COLO829 (cell line): ENCODE measurements at regions not wholly inside any gene's neighbourhood (a gene's known extent, or its start where the extent isn't known, plus 50 kb on each side); places are given as distances from the start of the nearest gene placed in this dataset.
"Not testable (repeated sequence)": the region's sequence is repeated elsewhere in the genome, so short reads cannot be mapped to it uniquely, and the experiment has no call there.

ENCODE experiments used
- DNase-seq: peaks from one replicate; pipeline ENCODE4 v3.0.0; 2012; ENCODE audit warnings: low spot score

DNA sequence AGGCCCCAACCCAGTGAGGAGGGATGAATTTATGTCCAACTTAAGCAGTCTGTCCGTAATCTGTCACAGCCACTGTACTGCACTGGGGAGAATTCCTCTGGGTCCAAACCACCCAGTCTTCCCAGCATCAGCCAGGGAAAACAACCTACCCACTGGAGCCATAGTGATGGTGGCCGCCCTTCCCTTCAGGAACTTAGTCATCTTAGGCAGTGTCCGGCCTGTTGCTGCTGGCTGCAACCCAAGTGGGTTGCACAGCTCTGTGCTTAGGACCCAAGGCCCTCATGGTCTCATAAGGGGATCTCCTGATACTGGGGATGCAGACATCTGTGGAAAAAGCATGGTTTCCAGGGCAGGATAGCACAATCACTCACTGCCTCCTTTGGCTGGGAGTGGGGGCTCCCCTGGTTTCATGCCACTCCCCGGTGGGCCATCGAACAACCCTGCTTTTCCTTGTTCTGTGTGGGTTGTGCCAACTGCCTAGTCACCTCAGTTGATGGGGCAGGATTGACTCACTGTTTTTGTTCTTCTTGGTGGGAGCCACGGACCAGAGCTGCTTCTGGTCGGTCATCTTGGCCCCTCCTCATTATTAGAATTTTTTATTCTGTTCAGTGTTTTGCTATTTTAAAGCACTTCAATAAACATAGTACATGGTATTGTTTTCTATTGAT is 591.9 kb downstream of the DOK5 start:
- no peak for DNase-seq

DNA sequence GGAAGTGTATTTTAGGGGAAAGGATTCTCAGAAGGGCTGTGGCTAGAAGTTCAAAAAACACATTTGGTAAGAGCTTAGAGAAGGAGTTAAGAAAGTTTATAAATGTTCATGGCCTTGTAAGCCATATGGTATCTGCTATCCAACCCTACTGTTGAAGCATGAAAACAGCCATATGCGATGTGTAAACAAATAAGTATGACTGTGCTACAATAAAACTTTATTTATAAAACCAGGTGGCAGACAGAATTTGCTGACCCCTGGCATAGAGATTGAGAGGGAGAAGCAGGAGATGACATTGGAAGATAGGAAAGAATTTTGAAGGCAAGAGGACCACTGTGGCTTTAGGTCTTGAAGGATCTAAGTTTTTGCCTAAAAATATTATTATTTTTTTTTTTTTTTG is 583.5 kb downstream of the DOK5 start:
- DNase-seq = no peak

DNA sequence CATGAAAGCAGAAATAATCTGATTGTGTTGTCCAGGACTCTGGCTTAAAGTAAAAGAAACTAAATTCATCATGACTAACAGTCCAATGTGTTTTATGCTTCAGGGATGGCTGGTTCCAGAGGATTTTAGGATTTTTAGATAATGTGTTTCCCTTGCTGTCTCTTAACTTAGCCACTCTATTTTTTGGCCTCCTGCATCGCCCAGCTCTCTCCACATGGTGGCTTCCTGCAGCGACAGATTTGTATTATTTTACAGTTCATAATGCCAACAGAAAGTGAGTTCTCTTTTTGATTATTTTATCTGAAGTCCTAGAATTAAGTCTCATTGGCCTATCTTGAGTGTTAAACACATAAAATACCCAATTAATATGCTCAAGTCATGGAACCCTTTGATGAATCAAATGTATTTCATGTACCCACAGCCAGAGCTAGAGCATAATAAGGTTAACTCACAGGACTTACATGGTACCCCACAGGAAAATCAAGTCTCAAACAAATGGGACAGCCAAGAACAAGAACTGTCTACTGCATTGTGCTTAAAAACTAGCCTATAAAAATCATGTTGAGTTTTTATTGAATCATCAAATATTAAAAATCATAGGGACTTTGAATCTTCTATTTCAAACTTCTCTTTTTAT is 582.5 kb downstream of the DOK5 start:
- DNase-seq = no peak

DNA sequence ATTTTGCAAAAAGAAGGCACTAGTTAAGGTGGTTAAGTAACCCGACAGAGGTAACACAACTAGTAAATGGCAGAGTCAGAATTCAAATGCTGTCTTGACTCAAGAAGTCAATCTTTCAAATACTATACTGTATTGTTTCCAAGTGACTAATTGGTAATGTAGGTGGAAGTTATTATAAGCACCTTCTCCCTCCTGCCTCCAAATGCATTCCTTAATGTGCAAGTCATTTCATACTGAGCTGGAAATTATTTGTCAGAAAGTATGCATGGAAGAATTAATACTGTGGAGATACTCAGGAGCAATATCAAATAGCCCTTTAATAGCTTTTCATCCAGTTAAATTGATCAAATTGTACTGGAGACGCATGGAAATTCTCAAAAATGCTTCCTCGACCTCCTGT is 579.1 kb downstream of the DOK5 start:
- DNase-seq = no peak

DNA sequence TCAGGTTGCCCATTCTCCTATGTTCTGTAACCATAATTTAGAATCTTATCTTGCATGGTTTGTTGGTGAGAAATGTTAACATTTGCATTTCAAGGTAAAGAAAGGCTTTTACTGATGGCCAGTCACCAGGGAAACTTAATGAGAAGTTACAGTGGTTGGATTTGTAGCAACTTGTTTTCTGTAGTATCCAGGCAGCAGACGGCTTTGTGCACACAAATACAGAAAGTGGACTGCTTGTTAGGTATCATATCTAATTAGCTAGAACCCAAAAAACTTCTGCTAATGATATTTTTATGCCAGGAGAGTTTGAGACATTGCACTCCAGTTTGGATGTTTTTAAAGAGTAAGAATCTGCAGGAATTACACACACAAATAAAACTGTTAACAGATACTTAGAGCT is 578.0 kb downstream of the DOK5 start:
- DNase-seq = no peak

DNA sequence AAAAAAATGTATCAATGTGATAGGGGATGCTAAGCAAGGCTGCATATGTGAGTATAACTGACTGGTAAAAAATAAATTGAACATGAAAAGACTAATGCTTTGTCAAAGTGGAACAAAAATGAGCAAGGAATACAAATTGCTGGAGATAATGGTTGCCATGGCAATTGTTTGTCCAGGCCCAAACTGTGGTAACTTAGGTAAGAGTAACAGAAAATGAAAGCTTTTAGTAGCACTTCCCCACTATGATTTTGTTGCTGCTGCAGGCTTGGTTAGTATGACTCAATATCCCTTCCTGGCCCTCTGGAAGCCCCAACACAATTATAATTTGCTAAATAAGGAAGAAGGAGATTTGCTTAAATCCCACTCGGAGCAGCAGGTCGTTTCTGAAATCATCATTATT is 577.1 kb downstream of the DOK5 start:
- no peak for DNase-seq

DNA sequence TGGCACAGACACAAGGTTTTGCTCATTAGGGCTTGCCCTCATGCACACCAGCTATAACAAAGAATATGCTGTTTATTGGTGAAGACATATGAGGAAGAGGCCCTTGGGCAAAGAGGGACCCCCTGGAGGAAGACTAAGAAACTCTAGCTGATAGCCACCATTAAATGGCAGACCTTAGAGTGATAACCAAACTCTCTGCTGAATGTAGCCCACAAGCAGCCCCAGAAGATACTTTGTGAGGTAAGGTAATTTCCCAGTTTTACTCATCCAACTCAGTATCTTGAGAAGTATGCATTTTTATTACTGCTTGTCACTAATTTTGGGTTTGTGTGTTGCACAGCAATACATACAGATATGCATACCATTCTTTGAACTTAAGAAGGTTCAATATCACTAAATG is 563.3 kb downstream of the DOK5 start:
- no peak for DNase-seq

DNA sequence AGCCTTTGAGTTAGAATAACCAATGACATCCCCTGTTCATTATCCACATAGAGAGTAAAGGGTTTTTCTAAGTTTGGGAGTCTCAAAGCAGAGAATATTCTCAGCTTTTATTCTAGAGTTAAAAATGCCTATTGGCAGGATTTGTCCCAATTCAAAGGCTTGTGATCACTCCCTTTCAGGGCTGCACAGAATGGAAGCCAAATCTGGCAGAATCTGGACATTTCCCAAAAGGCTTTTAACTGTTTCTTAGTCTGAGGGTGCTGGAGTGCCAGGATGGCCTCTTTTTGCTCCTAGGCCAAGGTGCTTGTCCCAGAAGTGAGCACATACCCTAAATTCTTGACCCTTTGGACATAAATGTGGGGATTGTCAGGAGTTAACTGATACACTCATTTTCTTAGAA is 556.6 kb downstream of the DOK5 start:
- no peak for DNase-seq

DNA sequence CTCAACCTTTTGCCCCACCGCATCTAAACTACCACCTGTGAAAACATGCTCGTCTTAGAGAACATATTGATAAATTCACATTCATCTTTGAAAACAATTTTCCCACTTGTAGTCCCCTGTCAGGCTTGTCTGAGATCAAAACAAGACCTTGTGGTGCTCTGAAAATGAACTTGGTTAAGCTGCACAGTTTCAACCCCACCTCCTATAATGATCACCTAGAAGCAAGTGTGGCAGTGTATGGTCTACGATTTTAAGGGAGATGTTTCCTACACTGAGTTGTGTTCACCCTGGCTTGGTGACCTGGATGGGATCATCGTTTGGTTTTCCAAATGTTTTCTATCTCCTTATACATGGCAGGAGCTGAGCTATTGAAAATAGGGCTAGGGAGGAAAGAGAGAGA is 539.4 kb downstream of the DOK5 start:
- no peak for DNase-seq

DNA sequence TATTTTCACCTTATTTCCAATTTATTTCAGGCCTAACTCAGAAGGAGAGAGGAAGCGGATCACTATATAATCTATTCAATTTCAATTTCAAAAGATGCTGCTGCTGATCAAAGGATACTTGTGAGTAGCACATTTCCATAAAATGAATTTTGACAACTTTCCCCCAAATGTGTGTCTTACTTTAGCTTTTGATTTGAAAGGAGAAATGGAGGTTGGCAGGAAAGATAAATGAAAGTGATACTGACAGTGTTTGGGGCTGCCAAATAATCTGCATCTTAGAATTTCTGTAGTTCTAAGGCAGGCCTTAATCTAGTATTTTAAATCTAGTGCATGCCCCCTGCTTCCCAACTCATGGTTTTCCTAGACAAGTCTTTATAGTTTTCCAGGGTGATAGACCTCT is 535.4 kb downstream of the DOK5 start:
- no peak for DNase-seq

DNA sequence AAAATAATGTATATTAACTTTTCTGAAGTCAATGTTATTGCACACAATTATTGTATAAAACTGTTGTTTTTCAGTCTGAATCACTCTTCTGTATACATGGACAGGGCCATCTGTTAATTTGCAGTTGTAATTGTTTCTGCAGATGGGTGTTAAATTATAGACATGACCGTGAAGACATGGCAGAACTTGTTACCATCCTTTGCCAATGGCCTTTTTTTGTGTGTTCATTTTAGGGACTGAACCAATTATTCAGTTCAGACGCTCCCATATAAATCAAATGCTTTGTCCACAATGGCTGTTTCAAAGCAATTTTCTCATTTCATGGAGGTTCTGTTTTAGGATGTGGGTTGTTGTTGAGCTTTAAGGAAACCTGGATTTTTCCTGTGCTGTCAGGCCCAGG is 533.7 kb downstream of the DOK5 start:
- no peak for DNase-seq

DNA sequence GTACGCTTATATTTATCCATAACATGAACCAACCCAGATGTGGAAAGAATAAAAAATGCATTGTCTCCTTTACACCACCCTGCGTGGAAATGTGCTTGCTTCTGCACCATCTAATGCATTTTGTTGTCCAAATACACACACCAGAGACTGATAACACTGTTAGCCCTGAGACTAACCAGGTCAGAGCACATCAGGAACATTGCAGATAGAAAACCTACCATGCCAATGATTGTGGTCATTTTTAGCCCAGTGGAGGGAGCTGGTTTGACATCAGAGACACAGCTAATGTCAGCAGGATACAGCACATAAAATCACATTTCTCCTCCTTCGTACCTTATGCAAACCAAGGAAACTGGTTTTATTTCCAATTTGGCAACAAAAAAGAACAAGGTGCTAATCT is 528.7 kb downstream of the DOK5 start:
- DNase-seq = no peak

DNA sequence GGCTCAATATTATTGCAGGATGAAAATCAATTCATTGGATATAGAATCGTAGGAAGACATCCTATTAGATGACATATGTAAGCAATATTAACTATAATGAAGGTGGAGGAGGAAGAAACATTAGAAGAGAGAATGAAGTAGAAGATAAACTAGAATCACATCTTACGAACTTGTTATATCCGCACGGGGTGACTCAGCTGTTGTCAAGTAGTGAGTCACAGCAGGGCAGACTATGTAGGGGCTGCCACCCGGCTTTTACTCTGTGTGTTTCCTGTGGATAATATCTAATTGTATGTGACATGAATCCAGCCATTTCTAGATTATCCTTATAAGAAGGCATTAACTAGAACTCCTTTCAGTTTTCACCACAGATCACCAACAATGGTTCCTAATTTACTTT is 520.2 kb downstream of the DOK5 start:
- DNase-seq = no peak

DNA sequence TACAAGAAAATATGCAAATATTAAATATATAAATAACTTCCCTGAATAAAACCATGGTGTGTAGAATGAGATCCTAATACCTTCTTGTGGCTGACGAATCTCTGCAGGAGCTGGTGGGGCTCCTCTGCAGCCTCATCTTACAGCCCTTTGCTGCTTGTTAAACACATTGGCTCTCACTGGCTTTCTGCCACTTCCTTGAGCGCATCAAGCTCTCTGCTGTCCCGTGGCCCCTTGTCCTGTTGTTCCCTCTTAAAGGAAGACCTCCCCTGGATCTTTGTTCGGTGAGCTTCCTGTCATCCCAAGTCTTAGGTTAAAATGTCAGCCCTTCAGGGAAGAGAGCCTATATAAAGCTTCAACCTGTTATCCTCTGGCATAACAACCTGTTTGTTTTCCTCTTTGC is 519.6 kb downstream of the DOK5 start:
- no peak for DNase-seq

DNA sequence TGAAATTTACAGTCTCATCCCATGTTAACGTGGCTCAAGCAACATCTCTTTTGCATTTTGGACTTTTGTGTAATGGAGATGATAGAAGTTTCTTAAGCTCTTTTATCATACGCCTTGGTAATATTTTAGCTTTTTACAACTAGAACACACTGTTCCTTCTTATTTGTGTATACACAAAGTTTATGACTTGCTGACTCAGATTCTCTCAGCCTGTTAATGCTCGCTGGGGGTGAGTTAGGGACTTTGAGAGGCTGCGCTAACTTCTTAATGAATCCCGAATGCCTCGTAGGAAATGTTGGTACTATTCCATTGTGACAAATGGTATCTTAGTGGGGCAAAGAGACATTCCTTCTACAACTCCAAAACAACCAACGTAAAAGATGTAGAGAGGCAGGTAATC is 509.7 kb downstream of the DOK5 start:
- no peak for DNase-seq

DNA sequence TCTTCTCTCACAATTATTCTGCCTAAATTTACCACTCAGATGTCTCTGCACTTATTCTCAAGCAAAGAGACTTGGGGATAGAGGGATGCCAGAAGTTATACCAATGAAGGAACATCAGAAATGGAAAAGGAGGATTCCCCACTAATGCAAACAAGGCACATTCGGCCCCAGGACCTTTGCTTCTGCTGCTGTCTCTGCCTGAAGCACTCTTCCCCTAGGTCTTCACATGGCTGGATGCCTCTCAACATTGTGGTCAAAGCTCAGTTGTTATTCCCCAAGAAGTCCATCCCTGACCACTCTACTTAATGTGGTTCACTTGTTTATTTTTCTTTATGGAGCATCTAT is 508.7 kb downstream of the DOK5 start:
- no peak for DNase-seq

DNA sequence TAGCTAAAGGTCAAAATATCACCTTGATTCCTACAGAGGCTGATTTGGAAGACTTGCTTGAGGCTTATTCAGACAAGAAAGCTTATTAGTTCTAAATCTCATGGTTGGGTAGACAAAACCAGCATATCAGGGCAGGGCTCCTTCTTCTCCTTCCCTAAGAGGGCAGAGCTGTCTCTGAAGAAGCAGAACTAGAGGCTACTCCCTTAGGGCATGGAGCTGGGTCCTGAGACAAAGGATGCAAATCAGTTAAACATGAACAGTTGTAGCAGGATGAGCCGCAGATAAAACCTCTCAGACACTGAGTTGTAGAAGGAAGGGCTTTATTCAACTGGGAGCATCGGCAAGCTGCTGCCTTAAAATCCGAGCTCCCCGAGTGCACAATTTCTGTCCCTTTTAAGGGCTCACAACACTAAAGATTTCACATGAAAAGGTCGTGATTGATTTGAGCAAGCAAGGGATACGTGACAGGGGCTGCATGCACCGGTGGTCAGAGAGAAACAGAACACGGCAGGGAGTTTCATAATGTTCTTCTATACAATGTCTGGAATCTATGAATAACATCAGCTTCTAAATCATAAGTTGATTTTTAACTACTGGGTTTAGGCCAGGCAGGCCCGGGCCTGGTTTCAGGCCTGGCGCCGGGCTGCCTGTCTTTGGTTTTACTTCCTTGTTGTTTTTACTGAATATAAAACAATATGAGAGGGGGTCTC is 508.2 kb downstream of the DOK5 start:
- DNase-seq = not testable (repeated sequence)

DNA sequence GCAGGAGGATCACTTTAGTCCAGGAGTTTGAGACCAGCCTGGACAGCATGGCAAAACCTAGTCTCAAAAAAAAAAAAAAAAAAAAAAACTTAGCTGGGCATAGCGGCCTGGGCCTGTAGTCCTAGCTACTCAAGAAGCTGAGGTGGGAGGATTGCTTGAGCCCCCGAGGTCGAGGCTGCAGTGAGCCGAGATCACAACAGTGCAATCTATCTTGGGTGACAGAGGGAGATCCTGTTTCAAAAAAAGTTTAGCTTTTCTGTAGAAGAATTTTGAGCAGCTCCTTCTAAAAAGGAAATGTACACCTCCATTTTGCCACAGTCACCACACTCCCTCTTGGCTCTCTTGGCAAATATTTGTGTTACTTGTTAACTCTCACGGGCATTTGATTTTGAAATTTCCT is 505.8 kb downstream of the DOK5 start:
- no peak for DNase-seq

DNA sequence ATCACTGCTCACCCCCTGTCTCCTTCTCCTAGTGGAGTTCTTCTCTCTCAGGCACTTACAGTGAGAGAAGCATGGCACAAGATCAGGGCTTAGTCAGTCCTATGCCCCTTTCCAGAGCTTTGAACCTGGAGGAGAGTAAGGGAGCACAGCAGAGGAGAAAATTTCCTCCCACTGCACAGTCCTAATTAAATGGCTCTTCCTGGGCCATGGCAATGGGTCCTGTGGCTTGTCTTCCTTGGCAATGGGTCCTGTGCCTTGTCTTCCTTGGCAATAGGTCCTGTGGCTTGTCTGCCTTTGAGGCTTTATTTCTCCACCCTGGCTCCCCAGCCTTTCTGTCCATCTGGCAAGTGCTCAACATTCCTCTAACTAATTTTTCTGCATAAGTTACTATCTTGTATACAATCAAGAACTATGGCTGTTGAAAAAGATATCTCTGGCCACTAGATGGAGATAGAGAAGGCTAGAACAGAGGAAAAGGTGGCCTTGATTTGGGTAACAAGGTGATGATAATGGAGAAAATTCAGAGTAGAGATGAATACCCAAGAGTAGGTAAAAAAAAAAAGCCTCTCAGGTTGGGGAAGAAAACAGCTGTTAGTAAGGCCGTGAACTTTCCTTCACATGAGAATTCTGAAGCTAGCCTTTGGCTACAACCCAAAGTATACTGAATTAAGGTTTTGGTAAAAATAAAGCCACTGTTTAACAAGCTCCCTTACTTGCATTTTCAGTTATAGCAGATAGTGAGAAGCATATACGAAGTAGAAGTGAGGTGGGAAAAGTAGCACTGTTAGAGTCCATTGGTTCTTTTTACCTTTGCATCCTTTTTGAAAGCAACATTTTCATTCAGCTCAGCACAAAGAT is 504.9 kb downstream of the DOK5 start:
- DNase-seq = no peak

DNA sequence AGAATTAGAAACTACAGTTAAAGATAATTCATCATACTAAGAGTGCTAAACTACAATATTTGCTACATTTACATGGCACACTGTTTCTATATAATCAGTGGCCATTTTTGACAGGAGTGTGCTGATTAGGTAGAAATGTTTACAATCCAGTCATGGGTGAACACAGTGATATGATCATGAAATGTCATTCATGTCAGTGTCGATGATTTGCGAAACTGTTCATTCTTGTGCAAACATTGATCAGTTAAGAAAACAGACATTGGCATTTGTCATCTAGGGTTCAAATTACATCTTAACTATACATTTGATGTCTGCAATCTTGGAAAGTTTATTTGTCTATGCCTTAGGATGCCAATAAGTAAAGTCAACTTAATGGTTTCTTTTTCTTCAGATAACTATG is 474.9 kb downstream of the DOK5 start:
- DNase-seq = no peak

DNA sequence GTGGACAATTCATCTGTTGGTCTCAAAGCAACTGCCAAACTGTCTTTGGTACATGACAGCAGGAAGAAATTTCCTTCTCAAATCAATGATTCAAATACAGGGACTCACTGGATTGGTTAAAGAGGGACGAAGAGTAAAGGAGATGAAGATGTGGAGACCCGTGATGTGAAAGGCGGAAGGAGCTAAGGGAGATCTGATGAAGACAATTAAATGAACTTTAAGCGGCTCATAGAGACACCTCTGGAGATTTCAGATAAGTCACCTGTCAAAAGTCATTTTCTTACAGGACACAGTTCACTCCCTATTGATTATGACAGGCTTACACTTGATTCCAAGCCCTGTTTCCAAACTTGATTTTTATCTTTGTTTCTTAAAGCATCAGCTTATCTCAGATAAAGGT is 466.3 kb downstream of the DOK5 start:
- no peak for DNase-seq

DNA sequence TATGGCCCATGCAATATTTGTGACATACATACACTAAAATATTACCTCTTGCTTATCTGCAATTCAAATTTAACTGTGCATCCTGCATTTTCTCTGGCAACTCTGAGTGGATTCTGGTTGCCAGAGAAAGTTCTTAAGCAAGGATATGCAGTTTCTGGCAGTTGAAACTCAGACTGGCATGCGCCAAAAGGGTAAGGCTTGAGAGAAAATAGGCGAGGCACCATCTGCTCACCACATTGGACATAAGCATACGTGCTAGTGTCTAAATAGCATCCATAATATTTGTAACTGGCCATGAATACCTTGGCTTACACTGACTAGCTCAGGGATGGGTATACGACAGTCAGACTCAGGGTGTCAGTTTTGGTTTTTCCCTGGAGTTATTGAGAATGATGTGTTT is 465.1 kb downstream of the DOK5 start:
- DNase-seq = no peak

DNA sequence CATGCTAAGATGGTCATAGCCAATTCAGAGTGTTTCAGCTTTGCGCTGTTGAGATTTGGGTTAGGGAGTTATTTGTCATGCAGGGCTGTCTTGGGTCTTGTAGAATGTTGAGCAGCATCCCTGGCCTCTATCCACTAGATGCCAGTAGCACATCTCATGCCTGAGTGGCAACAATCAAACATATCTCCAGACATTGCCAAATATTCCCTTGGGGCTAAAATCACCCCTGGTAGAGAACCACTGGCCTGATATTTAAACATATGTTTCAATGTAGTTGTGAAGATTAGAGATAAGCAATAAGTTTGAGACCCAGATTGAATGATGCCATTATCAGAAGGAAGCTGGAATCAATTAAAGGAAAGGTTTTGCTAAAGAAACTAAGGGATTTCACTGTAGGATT is 463.3 kb downstream of the DOK5 start:
- DNase-seq = no peak
